GM18873 (cell line): ENCODE measurements at regions not wholly inside any gene's neighbourhood (a gene's known extent, or its start where the extent isn't known, plus 50 kb on each side); places are given as distances from the start of the nearest gene placed in this dataset.
A peak's percentile ranks its signal among the peaks of the same experiment; 100 is the strongest.
"Not testable (repeated sequence)": the region's sequence is repeated elsewhere in the genome, so short reads cannot be mapped to it uniquely, and the experiment has no call there.

Experiments
- ATAC-seq: cut with Tn5 transposase; IDR thresholded peaks from one replicate; pipeline ENCODE4 v1.9.1; 2021; ENCODE audit warnings: mild to moderate bottlenecking, moderate library complexity, moderate number of reproducible peaks; ENCODE audit not compliant: unreplicated experiment, low FRiP score

GRCh38 chr9:82115331-82115730, 126.8 kb downstream of the SPATA31D1 start:
- no peak for ATAC-seq

DNA sequence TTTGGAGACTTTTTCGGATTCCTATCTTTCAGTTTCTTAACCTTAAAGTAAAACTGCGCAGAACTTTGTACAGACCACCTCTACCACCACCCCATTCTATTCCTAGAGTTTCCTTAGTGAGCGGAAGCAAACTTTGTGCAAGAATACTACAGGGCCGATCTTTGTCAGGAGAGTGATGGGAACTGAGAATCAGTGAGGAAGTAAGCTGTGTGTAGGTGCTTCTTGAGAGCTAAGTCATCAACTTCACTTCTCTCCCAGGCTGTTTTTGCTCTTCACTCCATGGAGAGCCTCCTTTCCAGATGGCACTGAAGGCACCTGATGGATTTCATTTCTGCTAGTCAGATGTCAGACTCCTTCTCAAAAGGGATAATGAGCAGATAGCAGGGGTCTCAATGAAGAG, 127.3 kb downstream of the SPATA31D1 start:
- no peak for ATAC-seq

GRCh38 chr9:82116556-82116955, 128.0 kb downstream of the SPATA31D1 start:
- ATAC-seq = no peak

- ATAC-seq = no peak
These were observed 128.6 kb downstream of the SPATA31D1 start for GRCh38 chr9:82117026-82117811.

GRCh38 chr9:82122731-82123130, 134.2 kb downstream of the SPATA31D1 start:
- ATAC-seq = no peak

DNA sequence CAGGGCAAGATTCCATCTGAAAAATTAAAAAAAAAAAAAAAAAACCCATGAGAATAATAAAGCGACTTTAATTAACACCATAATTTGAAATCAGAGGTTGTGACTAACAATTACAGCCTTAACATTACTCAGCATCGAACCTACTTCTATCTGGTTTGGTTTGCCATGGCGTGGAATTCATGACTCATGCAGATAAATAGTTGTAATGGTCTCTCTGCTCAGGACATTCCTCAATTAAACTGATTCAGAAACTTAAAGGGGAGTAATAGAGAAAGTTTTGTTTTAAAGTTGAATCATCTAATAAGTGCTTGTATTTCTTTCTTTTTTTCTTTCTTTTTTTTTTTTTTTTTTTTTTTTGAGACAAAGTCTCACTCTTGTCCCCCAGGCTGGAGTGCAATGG, 135.5 kb downstream of the SPATA31D1 start:
- ATAC-seq = no peak

DNA sequence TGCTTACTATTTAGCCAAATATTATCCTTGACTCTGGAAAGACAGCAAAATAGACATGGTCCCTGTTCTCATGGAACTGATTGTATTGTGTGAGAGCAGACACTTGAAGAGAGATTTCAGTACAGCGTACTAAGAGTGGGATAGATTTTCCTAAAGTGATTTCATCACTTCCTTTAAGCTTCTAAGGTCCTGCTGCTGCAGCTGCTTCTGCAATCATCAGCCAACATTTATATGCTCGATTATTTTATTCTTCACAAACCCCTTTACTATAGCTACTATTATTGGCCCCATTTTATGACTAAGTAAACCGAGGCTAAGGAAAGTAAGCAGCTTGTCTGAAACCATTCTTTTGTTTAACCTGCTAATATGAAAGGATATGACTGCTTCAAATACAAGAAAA, 137.7 kb downstream of the SPATA31D1 start:
- no peak for ATAC-seq

DNA sequence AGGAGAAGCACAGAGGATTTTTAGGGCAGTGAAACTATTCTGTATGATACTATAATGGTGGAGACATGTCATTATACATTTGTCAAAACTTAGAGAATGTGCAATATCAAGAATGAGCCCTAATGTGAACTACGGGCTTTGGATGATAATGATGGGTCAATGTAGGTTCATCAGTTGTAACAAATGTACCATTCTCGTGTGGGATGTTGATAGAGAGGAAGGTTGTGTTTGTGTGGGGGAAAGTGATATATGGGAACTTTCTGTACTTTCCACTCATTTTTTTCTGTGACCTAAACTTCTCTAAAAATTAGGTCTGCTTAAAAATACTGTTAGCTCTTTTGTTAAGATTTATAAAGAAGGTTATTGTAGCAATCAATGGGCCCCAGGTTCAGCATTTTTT, 138.9 kb downstream of the SPATA31D1 start:
- ATAC-seq = no peak

DNA sequence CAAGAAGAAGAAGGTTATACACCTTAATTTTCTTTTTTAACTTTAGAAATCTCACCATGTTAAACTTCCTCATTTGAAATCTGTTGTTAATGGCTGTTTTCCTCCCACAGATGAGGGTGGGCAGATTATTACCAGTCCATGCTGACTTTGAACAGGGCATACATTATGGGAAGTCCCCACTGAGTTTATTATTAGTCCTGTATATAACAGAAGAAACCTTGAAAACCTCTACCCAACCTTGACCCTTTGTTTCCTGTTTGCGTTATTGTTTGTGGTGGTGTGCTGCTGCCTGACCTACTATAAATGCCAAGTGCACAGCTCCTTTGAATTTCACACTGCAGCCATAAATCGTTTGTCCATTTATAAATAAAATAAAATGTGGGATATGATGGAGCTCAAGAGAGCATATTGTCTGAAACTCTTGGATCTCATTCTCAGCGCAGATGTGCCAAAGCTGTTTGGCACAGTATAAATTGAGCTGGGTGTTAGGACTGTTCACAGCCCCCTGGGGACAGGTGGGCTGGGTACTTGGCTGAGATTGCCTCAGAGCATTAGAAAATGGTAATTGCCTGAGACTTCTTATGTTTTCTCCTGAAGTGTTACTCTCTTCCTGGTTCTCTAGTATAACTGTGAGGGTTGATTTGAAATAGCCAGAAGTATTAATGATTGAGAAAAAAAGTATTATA, 139.6 kb downstream of the SPATA31D1 start:
- ATAC-seq = peak; percentile 94

GRCh38 chr9:82129708-82130107, 141.1 kb downstream of the SPATA31D1 start:
- ATAC-seq = no peak

GRCh38 chr9:82130331-82131042, 141.9 kb downstream of the SPATA31D1 start:
- ATAC-seq = no peak

- ATAC-seq = no peak
These were observed 142.5 kb downstream of the SPATA31D1 start for GRCh38 chr9:82131072-82131471.

- ATAC-seq = no peak
These were observed 143.5 kb downstream of the SPATA31D1 start for GRCh38 chr9:82132024-82132423.

- ATAC-seq = no peak
These were observed 145.4 kb downstream of the SPATA31D1 start for GRCh38 chr9:82134010-82134409.

- ATAC-seq = no peak
These were observed 146.5 kb downstream of the SPATA31D1 start for GRCh38 chr9:82135106-82135505.

DNA sequence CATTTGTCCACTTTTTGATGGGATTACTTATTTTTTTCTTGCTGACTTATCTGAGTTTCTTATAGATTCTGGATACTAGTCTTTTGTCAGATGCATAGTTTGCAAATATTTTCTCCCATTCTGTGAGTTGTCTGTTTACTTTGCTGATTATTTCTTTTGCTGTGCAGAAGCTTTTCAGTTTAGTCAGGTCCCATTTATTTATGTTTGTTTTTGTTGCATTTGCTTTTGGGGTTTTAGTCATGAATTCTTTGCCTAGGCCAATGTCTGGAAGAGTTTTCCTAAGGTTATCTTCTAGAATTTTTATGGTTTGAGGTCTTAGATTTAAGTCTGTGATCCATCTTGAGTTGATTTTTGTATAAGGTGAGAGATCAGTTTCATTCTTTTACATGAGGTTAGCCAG, 149.5 kb downstream of the SPATA31D1 start:
- not testable (repeated sequence) for ATAC-seq

DNA sequence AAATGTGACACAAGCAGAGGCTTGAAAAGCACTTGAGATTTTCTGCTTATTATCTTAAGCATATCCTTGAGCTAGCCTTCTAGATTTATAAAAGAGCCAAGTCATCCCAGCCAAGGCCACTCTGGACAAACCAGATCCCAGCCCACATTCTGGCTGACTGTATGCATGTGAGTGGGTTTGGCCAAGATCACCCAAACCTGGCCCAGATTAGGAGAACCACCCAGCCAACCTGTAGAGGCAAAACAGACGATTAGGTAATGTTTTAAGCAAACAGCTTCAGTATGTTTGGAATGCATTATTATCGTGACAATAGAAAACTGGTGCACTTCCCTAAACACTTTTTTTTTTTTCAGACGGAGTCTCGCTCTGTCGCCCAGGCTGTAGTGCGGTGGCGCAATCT, 151.9 kb downstream of the SPATA31D1 start:
- ATAC-seq = no peak

DNA sequence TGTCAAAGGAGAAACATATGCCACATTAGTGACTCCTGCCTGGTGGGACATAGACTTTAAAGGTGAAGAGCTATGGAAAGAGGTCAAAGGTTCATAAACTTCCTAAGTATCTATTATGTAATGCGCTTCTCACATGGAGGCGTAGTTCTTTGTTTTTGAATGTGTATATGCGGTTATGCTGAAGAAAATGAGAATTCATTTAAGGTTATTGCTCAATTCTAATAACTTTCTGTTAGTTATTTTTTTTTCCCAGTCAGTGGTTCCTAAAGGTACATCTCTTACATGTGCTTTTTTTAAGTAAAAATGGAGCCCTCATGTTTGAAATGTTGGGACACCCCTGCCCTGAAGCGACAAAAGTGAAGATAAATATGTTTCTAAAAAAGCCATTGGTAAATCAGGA, 156.2 kb downstream of the SPATA31D1 start:
- ATAC-seq = no peak

DNA sequence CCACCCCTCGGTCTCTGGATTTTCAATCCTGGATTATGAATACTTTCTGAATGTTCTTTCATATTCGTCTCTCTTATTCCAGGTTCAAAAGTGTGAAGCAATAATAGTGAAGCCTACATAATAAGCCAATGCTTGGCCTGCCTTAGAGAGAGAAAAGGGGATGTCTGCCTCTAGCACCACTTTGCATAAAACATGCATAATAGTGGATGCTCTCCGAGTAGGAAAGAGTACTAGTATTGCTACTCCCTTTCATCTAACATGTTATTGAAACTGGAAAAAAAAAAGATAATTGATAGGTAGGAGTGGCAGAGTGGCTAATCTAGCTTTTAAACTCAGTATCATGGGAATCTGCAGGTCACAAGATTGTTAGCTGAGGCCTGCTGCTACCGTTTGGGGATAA, 158.1 kb downstream of the SPATA31D1 start:
- no peak for ATAC-seq

GRCh38 chr9:82147798-82148425, 159.3 kb downstream of the SPATA31D1 start:
- ATAC-seq = no peak

GRCh38 chr9:82148426-82148810, 159.8 kb downstream of the SPATA31D1 start:
- ATAC-seq = no peak
